OCI-LY1 (cell line): ENCODE measurements at regions not wholly inside any gene's neighbourhood (a gene's known extent, or its start where the extent isn't known, plus 50 kb on each side); places are given as distances from the start of the nearest gene placed in this dataset.

Experiments used
- H2AFZ ChIP-seq: fragments of 200-600 bp; sonication (generic), shearing (Covaris generic); 2 replicates; pipeline ENCODE4 v1.6.0; 2014; ENCODE audit warnings: antibody characterized with exemption, mild to moderate bottlenecking, low read length
- H3F3A ChIP-seq: fragments of 200-600 bp; sonication (generic), shearing (Covaris generic); 2 replicates; pipeline ENCODE4 v1.6.0; 2014; ENCODE audit warnings: mild to moderate bottlenecking, antibody characterized with exemption, low read length, moderate library complexity; ENCODE audit not compliant: insufficient read depth
- H3K27ac ChIP-seq: fragments of 200-600 bp; sonication (generic); 2 replicates; pipeline ENCODE4 v1.5.1; 2014; ENCODE audit warnings: low read length, mixed run types, mild to moderate bottlenecking, low read depth; ENCODE audit not compliant: poor library complexity, severe bottlenecking
- H3K27me3 ChIP-seq: fragments of 200-600 bp; sonication (generic); 2 replicates; pipeline ENCODE4 v1.6.0; 2014; ENCODE audit warnings: antibody characterized with exemption, mild to moderate bottlenecking, low read length, moderate library complexity; ENCODE audit not compliant: insufficient read depth
- H3K36me3 ChIP-seq: fragments of 200-600 bp; sonication (generic); 2 replicates; pipeline ENCODE4 v1.6.1; 2014; ENCODE audit warnings: mild to moderate bottlenecking, antibody characterized with exemption, low read length, moderate library complexity, mixed read lengths; ENCODE audit not compliant: insufficient read depth
- H3K4me1 ChIP-seq: fragments of 200-600 bp; sonication (generic); 2 replicates; pipeline ENCODE4 v1.5.1; 2014; ENCODE audit warnings: mild to moderate bottlenecking, low read length, moderate library complexity; ENCODE audit not compliant: insufficient read depth, severe bottlenecking
- H3K4me2 ChIP-seq: fragments of 200-600 bp; sonication (generic), shearing (Covaris generic); 2 replicates; pipeline ENCODE4 v1.6.1; 2014; ENCODE audit warnings: low read length
- H3K4me3 ChIP-seq: fragments of 200-600 bp; sonication (generic); 2 replicates; pipeline ENCODE4 v1.5.1; 2014; ENCODE audit warnings: low read length, low read depth, mild to moderate bottlenecking, mixed read lengths; ENCODE audit not compliant: poor library complexity, severe bottlenecking
- H3K79me2 ChIP-seq: fragments of 200-600 bp; shearing (Covaris generic); 2 replicates; pipeline ENCODE4 v1.6.1; 2016; ENCODE audit warnings: mixed run types, low read length, mixed read lengths; ENCODE audit not compliant: insufficient read depth
- H3K9ac ChIP-seq: fragments of 200-600 bp; sonication (generic), shearing (Covaris generic); 2 replicates; pipeline ENCODE4 v1.6.1; 2014; ENCODE audit warnings: mild to moderate bottlenecking, low read length, mixed read lengths
- H3K9me2 ChIP-seq: fragments of 200-600 bp; sonication (generic), shearing (Covaris generic); 2 replicates; pipeline ENCODE4 v1.6.1; 2014; ENCODE audit warnings: low read depth, mild to moderate bottlenecking, low read length, mixed read lengths
- H3K9me3 ChIP-seq: fragments of 200-600 bp; shearing (Covaris generic); 2 replicates; pipeline ENCODE4 v1.6.1; 2014; ENCODE audit warnings: low read length, mixed read lengths
- H4K20me1 ChIP-seq: fragments of 200-600 bp; sonication (generic), shearing (Covaris generic); 2 replicates; pipeline ENCODE4 v1.6.0; 2016; ENCODE audit warnings: mild to moderate bottlenecking, low read length; ENCODE audit not compliant: insufficient read depth
- EZH2 ChIP-seq: fragments of 200-600 bp; sonication (generic), shearing (Covaris generic); IDR thresholded peaks from 2 replicates; pipeline ENCODE4 v1.8.0; 2017; ENCODE audit warnings: borderline replicate concordance, mixed run types, mild to moderate bottlenecking, antibody characterized with exemption, low read length, moderate library complexity, mixed read lengths
- TF ChIP-seq, protein P1 (sequence below): fragments of 200-600 bp; sonication (generic), shearing (Covaris generic); IDR thresholded peaks from 2 replicates; pipeline ENCODE4 v1.5.1; 2017; ENCODE audit warnings: mild to moderate bottlenecking, antibody characterized with exemption, low read length, moderate library complexity, mixed read lengths

DNA sequence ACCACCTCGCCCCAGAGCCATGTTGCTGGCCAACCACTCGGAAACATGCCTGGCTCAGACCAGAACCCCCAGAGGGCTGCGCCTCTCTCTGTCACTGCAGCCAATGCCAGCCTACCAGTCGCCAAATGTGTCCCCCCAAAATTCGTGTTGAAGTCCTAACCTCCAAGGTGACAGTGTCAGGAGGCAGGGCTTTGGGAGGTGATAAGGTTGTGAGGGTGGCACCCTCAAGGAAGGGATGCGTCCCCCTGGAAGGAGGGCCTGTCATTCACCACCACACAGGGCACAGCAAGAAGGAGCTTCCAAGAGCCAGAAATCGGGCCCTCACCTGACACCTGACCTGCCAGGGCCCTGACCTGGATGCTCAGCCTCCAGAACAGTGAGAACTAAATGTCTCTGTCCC is 291.9 kb upstream of the SALL3 start:
- no peak for TF ChIP-seq EZH2
- TF ChIP-seq, protein P1, sequence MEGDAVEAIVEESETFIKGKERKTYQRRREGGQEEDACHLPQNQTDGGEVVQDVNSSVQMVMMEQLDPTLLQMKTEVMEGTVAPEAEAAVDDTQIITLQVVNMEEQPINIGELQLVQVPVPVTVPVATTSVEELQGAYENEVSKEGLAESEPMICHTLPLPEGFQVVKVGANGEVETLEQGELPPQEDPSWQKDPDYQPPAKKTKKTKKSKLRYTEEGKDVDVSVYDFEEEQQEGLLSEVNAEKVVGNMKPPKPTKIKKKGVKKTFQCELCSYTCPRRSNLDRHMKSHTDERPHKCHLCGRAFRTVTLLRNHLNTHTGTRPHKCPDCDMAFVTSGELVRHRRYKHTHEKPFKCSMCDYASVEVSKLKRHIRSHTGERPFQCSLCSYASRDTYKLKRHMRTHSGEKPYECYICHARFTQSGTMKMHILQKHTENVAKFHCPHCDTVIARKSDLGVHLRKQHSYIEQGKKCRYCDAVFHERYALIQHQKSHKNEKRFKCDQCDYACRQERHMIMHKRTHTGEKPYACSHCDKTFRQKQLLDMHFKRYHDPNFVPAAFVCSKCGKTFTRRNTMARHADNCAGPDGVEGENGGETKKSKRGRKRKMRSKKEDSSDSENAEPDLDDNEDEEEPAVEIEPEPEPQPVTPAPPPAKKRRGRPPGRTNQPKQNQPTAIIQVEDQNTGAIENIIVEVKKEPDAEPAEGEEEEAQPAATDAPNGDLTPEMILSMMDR, result no peak
- Histone ChIP-seq H3K4me2 (no peak overlapping the region), H3F3A (no peaks in the 10 kb centered on the region), H2AFZ (no peak overlapping the region), H3K27ac (no peak overlapping the region), H3K36me3 (no peaks in the 10 kb centered on the region), H3K79me2 (no peaks in the 10 kb centered on the region), H3K4me1 (no peaks in the 10 kb centered on the region), H3K27me3 (no peaks in the 10 kb centered on the region), H3K9me2 (no peaks in the 10 kb centered on the region), H4K20me1 (no peaks in the 10 kb centered on the region), H3K9me3 (no peaks in the 10 kb centered on the region), H3K4me3 (no peak overlapping the region), H3K9ac (no peak overlapping the region)

DNA sequence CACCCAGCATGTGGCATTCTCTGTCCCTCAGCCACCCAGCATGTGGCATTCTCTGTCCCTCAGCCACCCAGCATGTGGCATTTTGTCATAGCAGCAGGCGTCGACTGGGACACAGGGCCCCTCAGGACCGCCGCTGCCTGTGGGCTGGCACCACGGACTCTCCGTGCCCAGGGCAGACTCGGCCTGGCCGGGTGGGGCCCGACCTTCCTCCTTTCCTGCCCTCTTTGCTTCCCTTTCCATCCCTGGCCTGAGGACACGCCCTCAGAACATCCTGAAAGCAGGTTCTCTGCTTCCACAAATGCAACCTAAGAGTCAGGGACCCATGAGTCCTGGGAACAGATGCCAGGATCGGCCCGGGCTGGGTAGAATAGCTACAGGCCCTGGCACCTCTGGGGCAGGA is 291.4 kb upstream of the SALL3 start:
- no peak overlapping the region for H3K4me3 ChIP-seq
- H3K4me1 ChIP-seq, result no peaks in the 10 kb centered on the region
- no peaks in the 10 kb centered on the region for H3F3A ChIP-seq
- H3K9me2 ChIP-seq, result no peaks in the 10 kb centered on the region
- H3K9ac ChIP-seq, result no peak overlapping the region
- H4K20me1 ChIP-seq, result no peaks in the 10 kb centered on the region
- H3K4me2 ChIP-seq, result no peak overlapping the region
- H3K9me3 ChIP-seq, result no peaks in the 10 kb centered on the region
- no peak overlapping the region for H3K27ac ChIP-seq
- H3K36me3 ChIP-seq, result no peaks in the 10 kb centered on the region
- H2AFZ ChIP-seq, result no peak overlapping the region
- TF ChIP-seq, protein P1, result no peak
- TF ChIP-seq EZH2, result no peak
- no peaks in the 10 kb centered on the region for H3K79me2 ChIP-seq
- no peaks in the 10 kb centered on the region for H3K27me3 ChIP-seq

DNA sequence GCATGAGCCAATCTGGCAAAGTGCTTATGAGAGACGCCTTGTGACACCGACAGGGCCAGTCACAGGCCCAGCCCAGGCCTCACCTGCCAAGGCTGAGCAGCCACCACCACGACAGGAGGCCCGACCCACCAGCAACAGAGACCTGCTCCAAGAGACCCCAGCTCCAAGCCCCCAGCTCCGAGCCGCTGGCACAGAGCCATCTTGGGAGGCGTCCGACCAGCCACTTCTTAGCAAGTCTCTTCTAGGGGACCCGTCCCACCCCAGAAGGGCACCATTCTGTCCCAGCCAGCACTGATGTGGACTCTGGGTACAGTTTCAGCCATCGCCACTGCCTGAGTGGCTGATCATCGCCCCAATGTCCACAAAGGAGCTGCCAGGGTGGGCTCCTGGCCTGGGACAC is 290.7 kb upstream of the SALL3 start:
- Histone ChIP-seq H2AFZ (no peak overlapping the region), H3K9ac (no peak overlapping the region), H4K20me1 (no peaks in the 10 kb centered on the region), H3F3A (no peaks in the 10 kb centered on the region), H3K9me2 (no peaks in the 10 kb centered on the region), H3K4me3 (no peak overlapping the region), H3K9me3 (no peaks in the 10 kb centered on the region), H3K27ac (no peak overlapping the region), H3K27me3 (no peaks in the 10 kb centered on the region), H3K36me3 (no peaks in the 10 kb centered on the region), H3K4me2 (no peak overlapping the region), H3K79me2 (no peaks in the 10 kb centered on the region), H3K4me1 (no peaks in the 10 kb centered on the region)
- TF ChIP-seq, protein P1, result no peak
- no peak for TF ChIP-seq EZH2
